ENCODE measurements at regions not wholly inside any gene's neighbourhood (a gene's known extent, or its start where the extent isn't known, plus 50 kb on each side); places are given as distances from the start of the nearest gene placed in this dataset.

DNA sequence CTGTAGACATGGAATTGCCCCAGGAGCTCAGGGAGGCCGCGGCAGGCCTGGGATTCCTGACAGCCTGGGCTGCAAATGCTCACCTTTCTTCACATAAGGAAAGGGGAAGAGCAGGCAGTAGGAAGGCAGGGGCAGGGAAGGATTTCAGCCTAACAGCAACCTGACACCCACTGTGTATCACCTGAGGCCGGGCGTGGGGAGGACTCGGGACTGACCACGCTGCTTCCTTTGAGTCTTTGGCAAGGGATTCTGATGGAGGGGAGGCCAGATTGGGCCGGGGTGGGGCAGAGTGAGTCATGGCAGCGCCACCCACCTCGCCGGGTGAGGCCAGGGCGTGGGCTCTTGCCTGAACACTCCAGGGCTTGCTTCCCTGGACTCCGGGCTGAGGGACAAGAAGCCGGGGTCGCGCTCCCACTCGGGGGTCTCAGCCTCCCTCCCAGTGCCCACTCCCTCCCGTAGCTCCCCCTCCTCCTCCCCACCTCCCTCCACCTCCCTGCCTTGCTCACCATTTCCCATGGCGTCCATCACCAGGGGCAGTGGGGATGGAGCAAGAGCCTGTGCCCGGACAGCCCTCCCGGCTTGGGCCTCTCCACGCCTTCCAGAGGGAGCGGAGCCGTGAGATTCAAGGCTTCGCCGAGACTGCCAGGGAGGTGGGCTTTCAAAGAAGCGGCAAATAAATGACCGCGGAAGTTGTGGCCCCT lies 247.9 kb upstream of the RTL1 start:
- H3K27ac ChIP-seq (ENCODE audit: low read length, poor library complexity, severe bottlenecking) = no peak overlapping the region
- no peak overlapping the region for H2AK5ac ChIP-seq (ENCODE audit: low read length, severe bottlenecking)
- no peak overlapping the region for H4K8ac ChIP-seq (ENCODE audit: low read length)
- no peak overlapping the region for H2BK15ac ChIP-seq (ENCODE audit: low read depth, poor library complexity, severe bottlenecking)
- H3K4ac ChIP-seq (ENCODE audit: low read depth in 1 of 2, low read length in 2 of 2) = no peak overlapping the region
- H3K18ac ChIP-seq (ENCODE audit: low read depth in 1 of 2, low read length in 2 of 2) = no peak overlapping the region
- no peak overlapping the region for H2AFZ ChIP-seq (ENCODE audit: low read depth, low read length)
- WGBS = 79% methylated on average over 28 of the region's 28 CpGs
- H3K36me3 ChIP-seq (ENCODE audit: control insufficient read depth in 1 of 2, insufficient read depth in 2 of 2, low read depth in 1 of 2, low read length in 2 of 2) = no peaks in the 10 kb centered on the region
- no peak for DNase-seq
- H2BK12ac ChIP-seq (ENCODE audit: low read length in 2 of 2) = no peak overlapping the region
- peaks cover 3% of the 10 kb centered on the region for H3K9me3 ChIP-seq (ENCODE audit: control insufficient read depth, low read length)
- H3K4me2 ChIP-seq (ENCODE audit: low read length, poor library complexity, severe bottlenecking) = no peak overlapping the region
- no peaks in the 10 kb centered on the region for H3K4me1 ChIP-seq (ENCODE audit: control insufficient read depth, insufficient read depth, low read depth, low read length)
- H2BK120ac ChIP-seq (ENCODE audit: low read depth, low read length) = no peak overlapping the region
- no peak overlapping the region for H3K23ac ChIP-seq (ENCODE audit: low read length in 2 of 2)
- peaks cover 3 to 53% of the 10 kb centered on the region in 2 experiments for H3K27me3 ChIP-seq (ENCODE audit: control insufficient read depth in 1 of 2, insufficient read depth in 1 of 2, low read length in 2 of 2)
- H2BK5ac ChIP-seq (ENCODE audit: low read depth, low read length, poor library complexity, severe bottlenecking) = no peak overlapping the region
- no peak overlapping the region for H3K4me3 ChIP-seq (ENCODE audit: insufficient read depth in 1 of 2, low read depth in 1 of 2, low read length in 2 of 2)
- no peak overlapping the region for H3K9ac ChIP-seq (ENCODE audit: low read length)
- H3K79me1 ChIP-seq (replicated peaks; ENCODE audit: low read length, poor library complexity, severe bottlenecking) = no peaks in the 10 kb centered on the region
- no peak overlapping the region for H3K14ac ChIP-seq (ENCODE audit: low read length in 2 of 2)
- H4K91ac ChIP-seq (ENCODE audit: low read length) = no peak overlapping the region

DNA sequence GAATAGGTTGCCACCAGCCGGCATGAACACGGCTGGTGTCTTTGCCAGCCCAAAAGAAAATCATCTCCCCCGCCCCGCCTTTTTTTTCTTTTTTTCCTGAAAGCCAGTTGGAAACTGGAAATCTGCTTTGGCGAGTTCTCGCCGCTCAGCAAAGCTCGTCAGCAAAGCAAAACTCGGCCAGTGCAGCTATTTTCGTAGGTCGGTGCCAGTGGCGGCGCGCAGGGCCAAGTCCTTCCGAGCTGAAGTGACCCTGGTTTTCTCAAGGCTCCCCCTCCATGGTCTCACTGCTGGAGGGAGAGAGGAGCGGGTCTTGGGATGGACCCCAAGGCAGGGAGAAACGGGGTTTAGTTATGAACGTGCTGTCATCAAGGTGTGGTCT lies 248.4 kb upstream of the RTL1 start:
- Histone ChIP-seq H3K9me3 (ENCODE audit: control insufficient read depth, low read length) (peaks cover 3% of the 10 kb centered on the region), H2BK15ac (ENCODE audit: low read depth, poor library complexity, severe bottlenecking) (no peak overlapping the region), H4K91ac (ENCODE audit: low read length) (no peak overlapping the region), H2BK120ac (ENCODE audit: low read depth, low read length) (no peak overlapping the region), H3K9ac (ENCODE audit: low read length) (no peak overlapping the region), H3K27me3 (ENCODE audit: control insufficient read depth in 1 of 2, insufficient read depth in 1 of 2, low read length in 2 of 2) (peaks cover 3 to 55% of the 10 kb centered on the region in 2 experiments), H3K4me3 (ENCODE audit: insufficient read depth in 1 of 2, low read depth in 1 of 2, low read length in 2 of 2) (no peak overlapping the region), H2BK5ac (ENCODE audit: low read depth, low read length, poor library complexity, severe bottlenecking) (no peak overlapping the region), H3K14ac (ENCODE audit: low read length in 2 of 2) (no peak overlapping the region), H2BK12ac (ENCODE audit: low read length in 2 of 2) (no peak overlapping the region), H3K4me1 (ENCODE audit: control insufficient read depth, insufficient read depth, low read depth, low read length) (no peaks in the 10 kb centered on the region), H3K36me3 (ENCODE audit: control insufficient read depth in 1 of 2, insufficient read depth in 2 of 2, low read depth in 1 of 2, low read length in 2 of 2) (no peaks in the 10 kb centered on the region), H3K4ac (ENCODE audit: low read depth in 1 of 2, low read length in 2 of 2) (no peak overlapping the region), H4K8ac (ENCODE audit: low read length) (no peak overlapping the region), H3K18ac (ENCODE audit: low read depth in 1 of 2, low read length in 2 of 2) (no peak overlapping the region), H3K4me2 (ENCODE audit: low read length, poor library complexity, severe bottlenecking) (no peak overlapping the region), H3K79me1 (replicated peaks; ENCODE audit: low read length, poor library complexity, severe bottlenecking) (no peaks in the 10 kb centered on the region), H2AK5ac (ENCODE audit: low read length, severe bottlenecking) (no peak overlapping the region), H3K27ac (ENCODE audit: low read length, poor library complexity, severe bottlenecking) (no peak overlapping the region), H2AFZ (ENCODE audit: low read depth, low read length) (no peak overlapping the region), H3K23ac (ENCODE audit: low read length in 2 of 2) (no peak overlapping the region)
- no peak for DNase-seq
- WGBS = 85% methylated on average over 18 of the region's 18 CpGs

DNA sequence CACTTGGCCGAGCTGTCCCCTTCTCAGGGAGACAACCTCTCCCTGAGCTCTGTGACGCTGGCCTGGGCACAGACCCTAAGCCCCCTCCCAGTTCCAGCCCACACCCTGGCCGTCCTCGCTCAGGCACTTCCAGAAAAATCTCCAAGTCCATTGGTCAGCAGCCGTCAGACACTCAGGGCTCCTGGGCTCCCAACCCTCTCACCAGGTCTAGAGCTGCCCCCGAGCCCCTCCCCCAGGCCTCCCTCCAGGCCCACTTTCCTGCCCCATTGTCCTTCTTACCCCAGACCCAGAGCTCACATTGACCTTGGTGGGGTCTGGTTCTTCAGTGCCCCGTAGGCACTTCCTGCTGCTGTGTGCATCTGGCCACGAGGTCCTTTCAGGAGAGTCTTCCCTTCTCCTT lies 249.3 kb upstream of the RTL1 start:
- no peak overlapping the region for H3K23ac ChIP-seq (ENCODE audit: low read length in 2 of 2)
- no peaks in the 10 kb centered on the region for H3K4me1 ChIP-seq (ENCODE audit: control insufficient read depth, insufficient read depth, low read depth, low read length)
- no peak overlapping the region for H2BK120ac ChIP-seq (ENCODE audit: low read depth, low read length)
- no peak overlapping the region for H2BK5ac ChIP-seq (ENCODE audit: low read depth, low read length, poor library complexity, severe bottlenecking)
- H3K4ac ChIP-seq (ENCODE audit: low read depth in 1 of 2, low read length in 2 of 2) = no peak overlapping the region
- no peak overlapping the region for H3K18ac ChIP-seq (ENCODE audit: low read depth in 1 of 2, low read length in 2 of 2)
- H3K79me1 ChIP-seq (replicated peaks; ENCODE audit: low read length, poor library complexity, severe bottlenecking) = no peaks in the 10 kb centered on the region
- H3K27ac ChIP-seq (ENCODE audit: low read length, poor library complexity, severe bottlenecking) = no peak overlapping the region
- no peak overlapping the region for H3K4me3 ChIP-seq (ENCODE audit: insufficient read depth in 1 of 2, low read depth in 1 of 2, low read length in 2 of 2)
- no peak overlapping the region for H4K8ac ChIP-seq (ENCODE audit: low read length)
- WGBS = 70% methylated on average over 8 of the region's 8 CpGs
- H2AFZ ChIP-seq (ENCODE audit: low read depth, low read length) = no peak overlapping the region
- H3K36me3 ChIP-seq (ENCODE audit: control insufficient read depth in 1 of 2, insufficient read depth in 2 of 2, low read depth in 1 of 2, low read length in 2 of 2) = no peaks in the 10 kb centered on the region
- no peak overlapping the region for H3K14ac ChIP-seq (ENCODE audit: low read length in 2 of 2)
- H3K9me3 ChIP-seq (ENCODE audit: control insufficient read depth, low read length) = no peaks in the 10 kb centered on the region
- DNase-seq = no peak
- H2BK12ac ChIP-seq (ENCODE audit: low read length in 2 of 2) = no peak overlapping the region
- H3K27me3 ChIP-seq (ENCODE audit: control insufficient read depth in 1 of 2, insufficient read depth in 1 of 2, low read length in 2 of 2) = peaks cover 3 to 55% of the 10 kb centered on the region in 2 experiments
- H3K9ac ChIP-seq (ENCODE audit: low read length) = no peak overlapping the region
- H3K4me2 ChIP-seq (ENCODE audit: low read length, poor library complexity, severe bottlenecking) = no peak overlapping the region
- no peak overlapping the region for H2AK5ac ChIP-seq (ENCODE audit: low read length, severe bottlenecking)
- H2BK15ac ChIP-seq (ENCODE audit: low read depth, poor library complexity, severe bottlenecking) = no peak overlapping the region
- no peak overlapping the region for H4K91ac ChIP-seq (ENCODE audit: low read length)

GRCh38 chr14:101153691-101154090 lies 250.2 kb upstream of the RTL1 start:
- WGBS = 80% methylated on average over 2 of the region's 2 CpGs
- Histone ChIP-seq H3K36me3 (ENCODE audit: control insufficient read depth in 1 of 2, insufficient read depth in 2 of 2, low read depth in 1 of 2, low read length in 2 of 2) (no peaks in the 10 kb centered on the region), H2BK120ac (ENCODE audit: low read depth, low read length) (no peak overlapping the region), H3K27ac (ENCODE audit: low read length, poor library complexity, severe bottlenecking) (no peak overlapping the region), H4K8ac (ENCODE audit: low read length) (no peak overlapping the region), H3K14ac (ENCODE audit: low read length in 2 of 2) (no peak overlapping the region), H3K79me1 (replicated peaks; ENCODE audit: low read length, poor library complexity, severe bottlenecking) (no peaks in the 10 kb centered on the region), H3K9ac (ENCODE audit: low read length) (no peak overlapping the region), H3K4me3 (ENCODE audit: insufficient read depth in 1 of 2, low read depth in 1 of 2, low read length in 2 of 2) (no peak overlapping the region), H2AK5ac (ENCODE audit: low read length, severe bottlenecking) (no peak overlapping the region), H3K27me3 (ENCODE audit: control insufficient read depth in 1 of 2, insufficient read depth in 1 of 2, low read length in 2 of 2) (peaks cover 3 to 51% of the 10 kb centered on the region in 2 experiments), H2BK15ac (ENCODE audit: low read depth, poor library complexity, severe bottlenecking) (no peak overlapping the region), H3K23ac (ENCODE audit: low read length in 2 of 2) (no peak overlapping the region), H2AFZ (ENCODE audit: low read depth, low read length) (no peak overlapping the region), H4K91ac (ENCODE audit: low read length) (no peak overlapping the region), H3K4me1 (ENCODE audit: control insufficient read depth, insufficient read depth, low read depth, low read length) (no peaks in the 10 kb centered on the region), H3K4me2 (ENCODE audit: low read length, poor library complexity, severe bottlenecking) (no peak overlapping the region), H3K9me3 (ENCODE audit: control insufficient read depth, low read length) (no peaks in the 10 kb centered on the region), H2BK5ac (ENCODE audit: low read depth, low read length, poor library complexity, severe bottlenecking) (no peak overlapping the region), H3K18ac (ENCODE audit: low read depth in 1 of 2, low read length in 2 of 2) (no peak overlapping the region), H3K4ac (ENCODE audit: low read depth in 1 of 2, low read length in 2 of 2) (no peak overlapping the region), H2BK12ac (ENCODE audit: low read length in 2 of 2) (no peak overlapping the region)
- no peak for DNase-seq
